HG03520 (cell line): ENCODE measurements at regions not wholly inside any gene's neighbourhood (a gene's known extent, or its start where the extent isn't known, plus 50 kb on each side); places are given as distances from the start of the nearest gene placed in this dataset.

Experiments used
- ATAC-seq: cut with Tn5 transposase; IDR thresholded peaks from one replicate; pipeline ENCODE4 v1.9.1; 2021; ENCODE audit warnings: mild to moderate bottlenecking, moderate library complexity; ENCODE audit not compliant: unreplicated experiment

DNA sequence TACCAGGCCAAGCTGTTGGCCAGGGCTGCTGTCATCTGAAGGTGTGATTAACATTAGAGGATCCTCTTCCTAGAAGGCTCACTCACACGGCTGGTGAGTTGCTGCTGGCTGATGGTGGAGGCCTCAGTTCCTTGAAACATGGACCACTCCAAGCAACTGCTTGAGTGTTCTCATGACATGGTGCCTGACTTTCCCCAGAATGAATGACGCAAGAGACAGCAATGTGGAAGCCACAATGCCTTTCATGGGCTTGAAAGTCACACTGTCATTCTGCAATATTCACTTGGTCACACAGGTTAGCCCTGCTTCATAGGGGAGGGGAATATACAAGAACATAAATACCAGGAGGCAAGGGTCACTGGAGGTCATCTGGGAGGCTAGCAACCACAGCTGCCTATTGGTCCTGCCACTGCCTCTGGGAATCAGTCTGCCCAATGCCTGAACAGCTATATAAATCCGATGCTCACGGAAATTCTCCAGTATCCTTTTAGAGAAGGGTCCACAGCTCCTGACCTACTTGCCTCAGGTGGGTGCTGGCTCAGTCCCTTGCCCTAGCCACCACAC is 97.1 kb upstream of the MAML3 start:
- no peak for ATAC-seq

DNA sequence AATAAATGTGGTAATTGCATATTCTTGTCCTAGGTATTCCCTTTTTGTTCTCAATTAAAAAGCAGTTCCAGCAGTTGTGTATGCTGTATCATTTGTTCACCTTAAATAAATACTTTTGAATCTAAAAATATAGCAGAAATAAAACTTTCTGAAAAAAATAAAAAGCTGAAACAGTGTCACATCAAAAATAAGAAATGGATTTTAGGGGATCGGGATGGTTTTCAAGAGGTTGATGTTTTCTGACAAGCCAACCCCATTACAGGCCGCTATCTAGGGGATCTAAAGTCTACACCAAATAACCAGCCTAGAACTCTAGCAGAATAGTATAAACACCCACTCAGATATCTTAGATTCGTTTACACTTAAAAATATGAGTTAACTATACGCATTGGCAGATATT is 95.4 kb upstream of the MAML3 start:
- ATAC-seq, result no peak

DNA sequence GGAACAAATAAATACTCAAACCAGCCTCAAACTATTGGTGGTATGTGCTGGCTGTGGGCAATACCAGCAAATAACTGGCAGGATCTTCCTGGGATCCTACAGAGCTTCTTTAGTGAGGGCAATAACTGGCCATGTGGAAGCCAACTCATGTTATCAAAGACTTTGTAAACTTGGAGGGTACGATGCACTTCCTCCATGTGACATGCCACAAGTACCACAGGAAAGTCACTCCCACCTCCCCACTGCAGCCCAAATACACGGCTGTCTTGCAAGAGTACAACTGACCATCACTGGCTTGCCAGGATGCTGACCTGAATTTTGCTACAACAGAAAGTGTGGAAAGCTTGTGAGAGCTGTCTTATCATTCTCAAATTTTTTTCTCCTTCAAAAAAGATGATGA is 93.3 kb upstream of the MAML3 start:
- ATAC-seq, result no peak

DNA sequence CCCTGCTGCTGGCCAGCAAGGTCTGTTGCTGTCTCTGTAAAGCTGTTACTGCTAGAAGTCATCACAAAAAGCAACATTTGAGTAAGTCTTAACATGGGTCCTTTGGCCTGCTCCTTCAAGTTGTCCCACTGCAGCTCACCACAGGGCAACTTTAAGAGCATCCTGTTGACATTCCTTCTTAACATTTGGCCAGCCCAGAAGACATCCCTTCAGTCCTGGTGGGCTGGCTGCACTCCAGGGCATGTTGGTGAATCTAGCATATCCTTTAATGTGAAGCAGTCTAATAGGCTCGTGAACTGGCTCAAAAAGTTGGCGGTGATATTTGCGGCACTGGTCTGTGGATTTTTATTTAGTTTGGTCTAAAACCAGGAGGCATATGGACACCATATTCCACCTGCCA is 92.2 kb upstream of the MAML3 start:
- no peak for ATAC-seq

DNA sequence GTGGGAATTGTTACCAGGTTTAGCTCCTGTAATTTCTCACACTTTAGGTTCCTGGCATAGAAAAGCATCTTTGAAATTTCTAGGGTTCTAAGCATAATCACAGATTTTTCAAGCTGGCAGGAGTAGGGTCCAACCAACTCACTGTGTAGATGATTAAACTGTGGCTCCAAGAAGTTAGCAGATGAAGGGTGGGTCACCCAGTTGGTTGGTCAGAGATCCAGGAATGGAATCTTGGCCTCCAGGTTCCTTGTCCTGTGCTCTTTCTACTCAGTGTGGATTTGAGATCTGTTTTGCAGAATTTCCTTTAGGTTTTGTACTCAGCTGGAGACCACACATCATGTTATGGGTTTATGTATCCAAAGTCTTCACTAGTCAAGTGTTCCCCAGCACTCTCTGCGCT is 90.3 kb upstream of the MAML3 start:
- no peak for ATAC-seq

DNA sequence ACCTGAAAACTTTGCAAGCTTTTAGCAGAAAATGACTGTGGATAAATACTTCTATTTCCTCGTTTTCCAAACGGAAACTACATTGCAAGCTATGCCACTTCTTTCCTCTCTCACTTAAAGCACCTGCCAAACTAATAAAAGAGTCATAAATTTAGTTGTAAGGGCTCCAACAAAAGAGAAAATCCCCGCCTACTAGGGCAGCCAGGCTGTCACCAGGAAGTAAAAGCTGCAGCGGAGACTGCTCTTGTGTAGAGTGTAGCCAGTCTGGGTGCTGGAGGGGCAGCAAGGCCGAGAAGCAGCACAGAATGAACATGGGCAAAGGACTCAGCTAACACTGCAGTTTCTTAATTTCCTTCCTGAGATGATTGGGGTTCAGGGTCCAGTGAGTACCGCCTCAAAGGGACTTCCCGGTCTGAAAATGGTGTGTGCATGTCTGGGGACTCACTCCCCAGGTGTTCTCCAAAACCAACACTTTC is 89.3 kb upstream of the MAML3 start:
- ATAC-seq, result no peak

DNA sequence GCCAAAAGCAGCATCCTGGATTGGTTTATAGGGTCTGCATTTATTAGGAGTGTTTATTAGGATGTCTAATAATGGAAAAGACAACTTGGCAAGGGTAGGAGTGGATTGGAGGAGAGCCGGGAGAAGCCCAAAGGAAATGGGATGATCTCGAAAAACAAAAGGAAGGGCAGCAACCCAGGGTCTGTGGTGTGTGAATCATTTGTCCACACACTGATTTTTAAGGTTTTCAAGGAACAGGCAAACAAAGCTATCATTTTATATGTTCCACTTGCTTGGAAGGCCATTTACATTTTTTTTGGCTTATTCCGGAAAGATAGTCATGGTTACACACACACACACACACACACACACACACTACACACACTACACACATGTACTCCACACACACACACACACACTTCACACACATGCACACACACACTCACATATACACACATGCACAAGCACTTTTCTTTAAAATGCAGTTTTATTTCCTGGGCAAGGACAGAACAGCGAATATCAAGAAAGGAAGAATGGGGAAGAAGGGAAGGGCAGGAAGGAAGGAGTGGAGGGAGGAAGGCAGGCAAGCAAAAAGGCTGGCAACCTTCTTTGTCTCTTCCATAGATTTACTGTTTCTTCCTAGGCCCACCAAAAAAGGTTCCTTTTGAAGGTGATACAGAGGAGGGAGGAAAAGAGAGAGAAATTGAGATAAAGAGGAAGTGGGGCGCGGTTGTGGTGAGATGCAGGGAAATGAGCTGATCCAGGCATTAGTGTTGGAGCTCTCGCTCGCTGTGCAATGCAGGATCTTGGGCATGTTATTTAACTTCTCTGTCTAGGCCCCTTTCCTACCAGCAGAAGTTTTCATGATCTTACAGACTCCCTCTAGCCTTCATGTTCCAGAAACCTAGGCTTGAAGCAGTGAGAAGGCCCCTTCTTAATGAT is 88.6 kb upstream of the MAML3 start:
- ATAC-seq, result no peak

DNA sequence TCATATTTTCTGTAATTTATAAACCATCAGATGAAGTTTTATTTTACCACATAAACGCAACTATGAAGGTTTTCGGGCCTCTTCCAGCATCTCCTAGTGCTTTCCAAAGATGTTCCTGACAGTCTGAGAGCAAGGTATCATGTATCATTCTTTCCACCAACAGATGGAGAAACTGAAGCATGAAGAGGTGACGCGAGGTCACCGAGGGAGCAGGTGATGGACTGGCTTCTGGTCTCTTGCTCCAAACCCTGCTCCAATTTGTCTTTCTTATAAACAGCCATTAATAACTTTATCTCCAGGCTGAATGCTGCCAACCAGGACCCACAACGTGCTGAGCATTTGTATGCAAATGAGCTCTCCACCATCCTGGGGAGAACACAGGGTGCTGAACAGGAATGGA is 86.3 kb upstream of the MAML3 start:
- ATAC-seq, result no peak

DNA sequence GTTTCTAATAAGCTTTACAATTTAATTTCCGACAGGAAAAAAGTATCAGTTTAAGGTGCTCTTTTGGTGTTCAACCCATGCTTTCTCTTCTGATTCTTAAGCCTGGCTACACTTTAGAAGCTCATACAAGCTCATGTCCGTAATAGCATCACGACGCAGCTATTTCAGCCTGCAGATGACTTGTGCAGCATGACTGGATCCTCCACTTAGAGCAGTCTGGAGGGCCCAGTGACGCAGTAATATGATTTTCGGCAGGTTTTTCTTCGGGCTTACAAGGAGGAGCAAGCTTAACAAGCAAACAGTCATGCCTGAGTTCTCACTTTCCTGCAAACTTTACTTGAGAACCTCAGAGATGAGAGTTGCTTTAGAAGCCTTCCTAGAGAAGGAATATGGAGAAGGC is 85.3 kb upstream of the MAML3 start:
- ATAC-seq, result no peak

DNA sequence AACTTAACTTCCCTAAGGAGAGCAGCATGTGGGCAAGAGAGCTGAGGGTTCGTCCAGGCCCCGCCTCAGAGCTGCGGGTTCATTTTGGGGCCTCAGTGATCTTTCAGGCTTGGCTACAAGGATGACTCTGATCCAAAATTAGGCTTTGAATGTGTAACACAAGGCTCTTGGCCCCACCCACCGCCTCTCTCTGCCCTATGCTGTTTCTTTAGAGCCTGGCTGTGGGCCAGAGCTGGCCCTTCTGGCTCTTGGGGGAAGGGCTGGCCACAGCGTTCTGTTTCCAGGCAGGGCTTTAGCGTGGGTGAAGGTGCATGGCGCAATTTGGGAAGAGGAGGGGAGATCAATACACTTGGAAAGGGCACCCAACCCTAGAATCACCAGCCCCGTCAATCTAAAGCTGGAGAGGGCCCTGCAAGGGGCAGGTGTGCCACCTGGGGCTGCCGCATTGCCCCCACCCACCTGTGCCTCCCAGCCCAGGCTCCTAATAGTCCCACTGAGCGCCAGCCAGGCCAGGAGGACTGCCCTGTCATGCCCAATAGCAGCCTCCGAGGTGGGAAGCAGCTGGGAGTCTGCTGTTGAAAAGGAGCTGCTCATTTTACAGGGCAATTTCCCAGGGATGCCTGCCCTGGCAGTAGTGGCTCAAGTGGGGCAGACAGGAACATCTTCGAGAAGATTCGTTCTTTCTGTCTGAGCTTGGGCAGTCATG is 84.5 kb upstream of the MAML3 start:
- ATAC-seq, result no peak

DNA sequence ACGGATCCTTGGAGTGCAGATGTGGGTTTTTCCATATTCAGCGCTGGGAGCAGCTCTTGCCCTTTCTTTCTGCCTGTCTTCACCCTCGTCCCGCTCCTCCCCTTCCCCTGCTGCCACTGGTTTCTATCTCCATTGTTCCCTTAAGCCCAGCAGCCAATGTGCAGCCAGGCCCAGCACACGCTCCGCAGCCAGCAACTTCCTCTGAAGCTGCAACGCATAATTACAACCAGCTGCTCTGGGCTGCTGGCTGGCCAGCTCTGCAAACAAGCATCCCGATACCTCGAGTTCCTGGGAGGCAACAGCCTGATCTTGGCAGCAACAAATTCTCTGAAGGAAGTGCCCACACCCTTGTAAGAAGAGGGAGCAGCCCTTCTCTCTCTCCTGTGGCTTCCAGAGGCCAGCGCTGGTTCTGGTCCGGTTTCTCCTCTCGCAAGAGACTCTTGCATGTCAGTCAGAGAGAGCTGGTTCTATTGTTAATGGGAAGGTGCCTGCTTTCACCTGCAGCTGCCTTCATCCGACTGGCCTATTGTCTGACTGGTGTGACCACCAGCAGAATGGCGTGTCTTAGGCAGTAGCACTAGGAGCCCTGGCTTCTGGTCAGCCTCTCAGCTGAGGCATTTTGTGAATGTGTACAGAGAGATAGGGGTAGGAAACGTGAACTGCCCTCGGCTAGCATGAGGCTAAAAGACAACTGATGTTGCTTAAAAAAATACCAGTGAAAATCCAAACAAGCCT is 83.8 kb upstream of the MAML3 start:
- no peak for ATAC-seq

DNA sequence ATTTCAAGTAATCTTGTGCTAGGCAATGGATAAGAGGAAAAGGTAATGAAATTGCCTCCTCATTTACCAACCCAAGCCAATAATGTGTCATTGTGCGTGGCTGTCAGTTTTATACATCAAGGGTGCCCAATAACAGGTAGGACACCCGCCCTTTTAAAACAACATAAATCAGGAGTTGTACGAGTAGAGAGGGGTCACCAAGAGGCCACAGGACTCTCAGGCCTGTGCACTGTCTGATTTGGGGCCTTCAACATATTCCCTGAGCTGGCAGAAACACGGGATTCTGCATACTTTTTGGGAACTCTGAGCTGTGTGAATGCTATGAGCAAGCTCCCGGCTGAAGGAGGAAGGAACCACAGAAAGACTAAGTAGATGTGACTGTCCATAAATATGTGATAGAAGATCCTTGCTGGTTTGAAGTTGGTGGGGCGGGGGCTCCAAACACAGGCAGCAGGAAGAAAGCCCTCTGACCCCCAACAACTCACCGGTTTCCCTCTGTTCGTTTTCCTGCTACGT is 82.7 kb upstream of the MAML3 start:
- ATAC-seq, result no peak

DNA sequence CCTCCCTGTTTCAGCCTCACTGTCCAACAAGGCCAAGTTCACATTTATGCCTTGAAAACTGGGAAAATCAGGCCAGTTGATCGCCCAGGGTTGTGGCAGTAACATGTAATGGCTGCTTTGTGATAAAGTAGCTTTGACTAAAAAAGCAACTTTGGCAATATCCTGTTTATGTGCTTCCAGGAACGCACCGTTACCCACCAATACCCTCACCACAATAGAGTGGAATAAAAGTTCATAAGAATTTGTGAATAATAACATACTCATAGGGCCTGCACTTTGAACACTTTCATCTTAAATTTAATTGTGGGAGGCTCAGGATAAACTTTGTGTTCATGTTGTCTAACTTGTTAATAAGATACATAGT is 80.7 kb upstream of the MAML3 start:
- no peak for ATAC-seq

DNA sequence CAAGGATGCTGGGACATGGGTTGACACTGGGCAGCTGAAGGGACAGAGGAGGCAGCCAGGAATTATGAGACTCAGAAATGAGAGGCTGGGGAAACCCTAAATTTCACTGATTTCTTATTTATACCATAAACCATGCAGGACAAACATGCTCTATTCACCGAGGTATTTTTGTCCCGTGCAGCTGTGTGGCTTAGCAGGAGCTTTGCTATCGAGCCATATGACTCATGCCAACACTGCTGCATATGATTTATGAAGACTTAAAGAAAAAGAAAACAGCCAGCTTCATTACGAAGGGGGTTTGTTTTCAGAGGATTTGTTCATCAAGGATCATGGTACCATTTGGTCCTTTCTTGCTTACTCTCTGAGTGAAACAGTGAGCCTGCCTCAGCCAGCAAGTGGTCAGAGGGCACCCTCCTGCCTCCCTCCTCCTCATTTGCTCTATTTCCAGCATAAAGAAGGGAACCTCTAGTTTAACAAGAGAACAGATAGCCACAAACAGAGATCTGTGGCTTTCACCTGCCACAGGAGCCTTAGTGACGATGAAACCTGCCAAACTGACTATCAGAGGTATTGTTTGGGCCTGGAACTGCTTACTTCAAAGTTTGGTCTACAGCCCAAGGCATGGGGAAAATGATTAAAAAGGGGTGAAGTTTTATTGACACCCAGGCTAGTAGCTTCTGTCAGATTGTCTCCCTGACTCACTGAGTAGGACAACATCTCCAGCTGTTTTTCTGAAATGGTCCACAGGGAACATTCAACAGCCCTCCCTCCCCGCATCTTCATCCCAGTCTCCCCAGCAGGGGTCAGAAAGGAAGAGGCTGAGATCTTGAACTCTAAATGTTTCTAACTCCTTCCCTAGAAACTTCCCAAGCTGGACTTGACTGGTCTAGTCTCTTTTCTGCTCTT is 80.1 kb upstream of the MAML3 start:
- ATAC-seq, result no peak

DNA sequence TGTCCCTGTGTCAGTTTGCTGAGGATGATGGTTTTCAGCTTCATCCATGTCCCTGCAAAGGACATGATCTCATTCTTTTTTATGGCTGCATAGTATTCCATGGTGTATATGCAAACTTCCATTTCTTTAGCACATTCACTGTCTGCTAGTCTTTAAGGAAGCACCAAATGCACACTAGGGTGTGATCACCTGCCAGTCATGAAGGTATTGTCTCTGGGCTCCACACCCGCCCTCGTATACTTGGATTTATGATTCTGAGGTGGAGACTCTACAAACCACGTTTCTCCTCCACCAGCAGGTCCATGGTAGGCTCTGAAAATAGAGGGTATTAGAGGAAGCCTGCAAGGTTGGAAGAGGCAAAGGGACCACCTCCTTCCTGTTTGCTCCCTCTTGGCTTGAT is 75.9 kb upstream of the MAML3 start:
- no peak for ATAC-seq

DNA sequence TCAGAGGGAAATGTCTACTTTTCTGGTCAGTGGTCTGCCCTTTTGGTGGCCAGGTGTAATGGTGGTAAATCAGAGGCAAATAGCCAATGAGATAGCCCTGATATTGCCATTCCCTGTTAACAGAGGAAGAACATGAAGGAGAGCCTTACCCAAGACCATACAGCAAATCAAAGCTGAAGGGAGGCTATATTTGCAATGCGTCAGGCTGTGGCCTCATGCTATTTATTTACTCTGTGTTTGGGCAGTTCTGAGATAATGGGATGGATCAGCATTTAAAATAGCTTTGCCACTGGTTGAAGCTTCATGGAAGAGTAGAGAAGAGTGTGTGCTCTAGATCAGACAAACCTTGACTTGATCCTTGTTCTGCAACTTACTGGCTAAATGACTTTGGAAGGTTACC is 73.3 kb upstream of the MAML3 start:
- ATAC-seq, result no peak

DNA sequence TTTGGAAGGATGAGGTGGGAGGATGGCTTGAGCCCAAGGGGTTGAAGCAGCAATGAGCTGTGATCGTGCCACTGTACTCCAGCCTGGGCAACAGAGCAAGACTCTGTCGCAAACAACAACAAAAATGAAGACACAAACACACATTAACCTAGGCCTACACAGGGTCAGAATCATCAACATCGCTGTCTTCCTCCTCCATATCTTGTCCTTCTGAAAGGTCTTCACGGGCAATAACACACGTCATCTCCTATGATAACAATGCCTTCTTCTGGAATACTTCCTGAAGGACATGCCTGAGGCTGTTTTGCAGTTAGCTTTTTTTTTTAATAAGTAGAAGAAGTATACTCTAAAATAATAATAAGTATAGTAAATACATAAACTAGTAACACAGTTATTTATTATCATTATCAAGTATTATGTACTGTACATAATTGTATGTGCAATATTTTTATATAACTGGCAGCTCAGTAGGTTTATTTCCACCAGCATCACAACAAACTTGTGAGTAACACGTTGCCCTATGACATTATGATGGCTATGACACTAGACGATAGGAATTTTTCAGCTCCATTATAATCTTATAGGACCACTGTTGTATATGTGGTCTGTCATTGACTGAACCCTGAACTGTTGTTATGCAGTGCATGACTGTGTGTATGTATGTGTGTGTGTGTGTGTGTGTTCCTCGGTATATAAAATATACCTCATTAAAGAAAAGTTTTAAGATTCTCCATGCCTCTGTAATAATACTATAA is 69.2 kb upstream of the MAML3 start:
- no peak for ATAC-seq

DNA sequence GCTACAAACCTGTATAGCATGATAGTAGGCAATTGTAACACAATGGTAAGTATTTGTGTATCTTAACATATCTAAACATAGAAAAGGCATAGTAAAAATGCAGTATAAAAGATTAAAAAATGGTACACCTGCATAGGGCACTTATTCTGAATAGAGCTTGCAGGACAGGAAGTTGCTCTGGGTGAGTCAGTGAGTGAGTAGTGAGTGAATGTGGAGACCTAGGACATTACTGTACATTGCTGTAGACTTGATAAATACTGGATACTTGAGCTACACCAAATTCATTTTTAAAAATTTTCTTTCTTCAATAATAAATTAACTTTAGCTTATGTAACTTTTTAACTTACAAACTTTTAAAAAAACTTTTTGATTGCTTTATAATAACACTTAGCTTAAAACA is 68.2 kb upstream of the MAML3 start:
- no peak for ATAC-seq

DNA sequence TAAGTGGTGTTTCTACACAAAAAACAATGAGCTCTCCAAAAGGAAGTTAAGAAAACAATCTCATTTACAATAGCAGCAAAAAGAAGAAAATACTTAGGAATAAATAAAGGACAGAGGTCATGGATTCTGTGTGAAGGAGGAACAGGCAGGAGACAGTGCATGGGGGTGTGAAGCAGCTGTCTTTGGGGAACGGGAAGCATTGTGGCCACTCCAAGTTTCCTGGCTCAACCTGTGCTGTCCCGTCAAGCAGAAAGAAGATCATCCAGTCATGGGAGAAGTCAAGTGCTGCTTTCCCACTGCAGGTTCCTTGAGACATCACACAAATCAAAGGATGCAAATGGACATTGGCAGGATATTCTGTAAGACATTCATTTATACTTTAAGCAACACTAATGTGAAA is 66.1 kb upstream of the MAML3 start:
- ATAC-seq, result no peak
